ENCODE measurements at regions not wholly inside any gene's neighbourhood (a gene's known extent, or its start where the extent isn't known, plus 50 kb on each side); places are given as distances from the start of the nearest gene placed in this dataset.

DNA sequence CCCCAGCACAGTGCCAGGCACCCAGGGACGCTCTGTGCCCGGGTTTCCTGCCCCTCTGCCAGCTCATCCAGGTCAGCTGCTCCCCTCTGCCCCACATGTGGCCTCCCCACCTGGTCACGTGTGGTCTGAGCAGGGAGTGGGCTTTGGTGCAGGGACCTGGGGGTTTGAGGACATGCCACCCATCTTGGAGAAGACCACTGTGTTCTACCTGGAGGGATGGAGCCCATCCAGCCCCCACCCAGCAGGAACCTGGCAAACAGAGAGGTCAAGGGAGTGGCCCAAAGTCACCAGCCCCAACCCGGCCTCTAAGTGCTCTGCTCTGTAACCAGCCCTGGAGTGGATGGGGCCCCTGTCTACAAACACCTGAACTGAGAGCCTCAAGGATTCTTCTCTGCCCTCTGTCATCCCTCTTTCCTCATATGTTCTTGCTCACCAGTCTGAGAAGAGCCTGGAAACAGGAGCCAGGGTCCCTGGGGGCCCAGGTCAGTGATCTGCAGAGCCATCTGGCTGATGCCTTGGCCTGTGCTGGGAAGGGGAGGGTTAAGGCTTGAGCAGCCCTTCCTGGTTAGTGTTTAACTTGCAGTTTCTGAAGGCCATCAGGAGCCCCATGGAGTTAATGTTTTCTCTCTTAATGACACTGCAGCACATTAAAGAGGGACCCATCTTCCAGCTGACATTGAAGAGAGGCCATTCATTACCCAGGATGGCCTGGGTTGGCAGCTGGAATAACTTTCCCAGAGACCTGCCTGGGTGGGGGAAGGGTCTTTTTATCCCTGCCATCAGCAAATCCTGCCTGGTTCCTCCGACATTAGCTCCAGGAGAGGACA, 235.4 kb downstream of the PTPRU start:
- no peak for DNase-seq

DNA sequence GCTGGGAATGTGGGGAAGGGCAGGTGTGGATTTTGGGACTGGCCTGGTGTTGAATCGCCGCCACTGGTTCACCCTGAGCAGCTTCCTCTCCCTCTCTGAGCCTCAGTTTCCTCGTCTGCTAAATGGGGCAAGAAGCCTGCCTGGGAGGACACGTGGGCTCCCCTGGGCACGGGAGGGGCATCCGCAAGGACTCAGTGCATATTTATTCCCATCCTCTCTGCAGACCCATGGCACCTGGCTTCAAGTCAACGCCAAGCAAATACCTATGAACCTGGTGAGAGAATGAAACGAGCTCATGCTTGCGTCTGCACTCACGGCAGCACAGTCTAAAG, 234.4 kb downstream of the PTPRU start:
- DNase-seq, result no peak

- no peak for DNase-seq
Measured at GRCh38 chr1:29470087-29470787, 233.9 kb downstream of the PTPRU start.

DNA sequence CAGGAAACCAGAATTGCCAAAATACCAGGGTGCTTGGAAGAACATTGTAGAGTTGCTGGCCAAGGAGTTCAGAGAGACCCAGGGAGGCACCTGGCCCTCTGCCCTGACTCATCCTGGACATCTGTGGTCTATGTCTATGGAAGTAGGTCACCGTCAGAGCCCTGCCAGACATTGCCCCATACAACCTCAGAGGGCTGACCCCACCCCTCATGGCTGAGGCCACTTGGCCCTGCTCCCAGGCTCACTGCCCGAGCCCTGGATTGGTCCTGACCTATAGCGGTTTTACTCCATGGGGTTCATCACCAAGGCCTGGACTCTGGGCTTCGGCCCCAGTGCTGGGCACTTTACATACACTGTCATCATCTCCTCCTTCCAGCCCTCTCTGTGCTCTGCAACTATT, 233.1 kb downstream of the PTPRU start:
- DNase-seq, result no peak

- DNase-seq, result no peak
Measured at GRCh38 chr1:29467989-29468900, 231.9 kb downstream of the PTPRU start.

GRCh38 chr1:29466258-29466657, 229.9 kb downstream of the PTPRU start:
- DNase-seq, result no peak

- no peak for DNase-seq
Measured at GRCh38 chr1:29465755-29466154, 229.4 kb downstream of the PTPRU start.

DNA sequence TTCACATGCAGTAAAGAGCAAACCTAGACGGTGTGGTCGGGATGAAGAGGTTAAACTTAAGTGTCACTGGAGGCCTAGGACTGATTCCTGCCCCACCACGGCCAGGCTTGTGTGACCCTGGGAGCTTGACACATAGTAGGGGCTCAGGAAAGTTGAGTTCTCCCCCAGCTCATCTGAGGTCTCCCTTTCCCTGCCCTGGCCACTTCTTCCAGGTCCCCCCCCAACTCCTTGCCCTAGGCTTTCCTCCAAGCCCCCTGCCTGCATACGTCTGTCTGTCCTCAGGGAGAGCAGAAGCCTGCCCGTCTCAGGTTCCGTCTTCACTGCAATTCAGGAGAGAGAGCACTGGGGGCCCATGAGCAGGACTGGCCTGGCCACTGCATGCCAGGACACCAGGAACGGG, 225.8 kb downstream of the PTPRU start:
- no peak for DNase-seq

GRCh38 chr1:29461115-29461739, 224.9 kb downstream of the PTPRU start:
- DNase-seq, result no peak

DNA sequence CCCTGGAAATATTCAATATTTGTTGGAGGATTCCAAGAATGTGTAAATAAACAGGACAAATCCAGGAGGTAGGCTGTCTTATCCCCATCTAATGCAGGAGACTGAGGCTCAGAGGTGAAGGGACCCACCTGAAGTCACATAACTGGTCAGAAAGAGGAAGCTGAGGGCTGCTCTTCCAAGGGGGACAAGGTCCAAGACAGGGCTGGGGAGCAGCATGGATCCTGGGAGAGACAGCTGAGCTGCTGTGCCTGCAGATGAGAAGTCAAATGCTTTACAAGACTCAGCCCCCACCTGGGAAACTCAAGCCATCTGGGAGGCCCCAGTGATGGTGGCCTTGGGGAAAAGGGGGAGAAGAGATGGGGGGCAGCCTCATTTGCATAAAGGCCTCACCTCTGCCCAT, 224.4 kb downstream of the PTPRU start:
- no peak for DNase-seq

DNA sequence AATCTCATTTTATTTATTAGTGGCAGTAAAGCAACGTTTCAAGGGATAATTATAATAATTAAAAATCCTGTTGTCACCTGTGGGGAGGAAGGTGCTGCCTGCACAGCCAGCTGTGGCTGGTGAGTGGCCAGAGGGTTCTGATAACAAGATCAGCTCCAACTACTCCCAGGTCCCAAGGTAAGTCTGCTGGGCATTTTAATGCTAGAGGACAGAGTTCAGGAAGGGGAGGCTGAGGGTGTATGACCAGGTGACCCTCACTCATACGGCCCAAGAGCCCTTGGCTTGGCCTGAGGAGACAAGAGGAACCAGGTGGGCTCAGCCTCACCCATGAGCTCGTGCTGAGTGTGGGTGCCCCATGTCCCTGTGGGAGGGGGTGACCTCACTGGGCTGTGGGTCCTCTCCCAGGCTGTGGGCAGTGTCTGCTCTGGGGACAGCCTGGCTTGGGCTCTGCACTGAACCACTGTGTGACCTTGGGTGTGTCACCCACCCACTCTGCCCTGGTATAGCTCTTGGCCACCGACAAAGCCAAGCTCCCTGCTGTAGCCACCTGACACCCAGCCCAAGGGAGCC, 223.8 kb downstream of the PTPRU start:
- no peak for DNase-seq

GRCh38 chr1:29459620-29459945, 223.3 kb downstream of the PTPRU start:
- DNase-seq, result no peak

DNA sequence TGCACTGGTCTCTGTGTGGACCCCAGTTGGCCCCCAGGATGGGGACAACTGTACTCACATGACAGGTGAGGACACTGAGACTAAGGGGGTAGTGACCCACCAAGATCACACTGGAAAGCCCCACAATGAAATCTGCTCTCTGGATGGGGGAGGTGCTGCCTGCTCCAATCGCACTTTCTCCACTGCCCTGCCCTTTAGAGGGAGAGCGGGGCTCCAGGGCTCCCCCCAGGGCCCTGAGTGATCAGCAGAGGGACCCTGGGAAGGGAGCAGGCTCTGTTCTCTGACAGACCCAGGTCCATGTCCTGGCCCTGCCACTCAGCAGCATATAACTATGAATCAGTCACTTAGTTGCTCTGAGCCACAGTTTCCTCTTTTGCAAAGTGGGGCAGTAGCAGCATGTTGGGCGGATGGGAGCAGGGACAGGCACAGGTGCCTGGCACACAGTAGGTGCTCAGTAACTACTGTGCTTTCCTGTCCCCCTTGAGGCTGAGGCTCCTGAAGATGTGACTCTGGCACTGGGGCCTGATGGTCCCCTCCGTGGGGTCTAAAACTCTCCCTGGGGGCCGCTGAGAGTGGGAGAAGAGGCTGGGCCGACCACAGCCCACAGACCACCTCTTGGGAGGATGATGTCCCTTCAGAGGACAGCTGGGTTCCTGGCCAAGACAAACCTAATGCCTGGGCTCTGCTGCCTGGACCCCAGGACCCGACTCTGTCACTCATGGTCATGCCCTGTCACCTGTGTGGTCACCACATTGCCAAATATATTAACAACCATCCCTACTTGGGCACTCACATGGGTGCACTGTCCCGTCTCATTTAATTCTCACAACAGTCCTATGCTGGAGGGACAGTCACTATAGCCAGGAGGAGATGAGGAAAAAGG, 222.7 kb downstream of the PTPRU start:
- DNase-seq, result no peak

DNA sequence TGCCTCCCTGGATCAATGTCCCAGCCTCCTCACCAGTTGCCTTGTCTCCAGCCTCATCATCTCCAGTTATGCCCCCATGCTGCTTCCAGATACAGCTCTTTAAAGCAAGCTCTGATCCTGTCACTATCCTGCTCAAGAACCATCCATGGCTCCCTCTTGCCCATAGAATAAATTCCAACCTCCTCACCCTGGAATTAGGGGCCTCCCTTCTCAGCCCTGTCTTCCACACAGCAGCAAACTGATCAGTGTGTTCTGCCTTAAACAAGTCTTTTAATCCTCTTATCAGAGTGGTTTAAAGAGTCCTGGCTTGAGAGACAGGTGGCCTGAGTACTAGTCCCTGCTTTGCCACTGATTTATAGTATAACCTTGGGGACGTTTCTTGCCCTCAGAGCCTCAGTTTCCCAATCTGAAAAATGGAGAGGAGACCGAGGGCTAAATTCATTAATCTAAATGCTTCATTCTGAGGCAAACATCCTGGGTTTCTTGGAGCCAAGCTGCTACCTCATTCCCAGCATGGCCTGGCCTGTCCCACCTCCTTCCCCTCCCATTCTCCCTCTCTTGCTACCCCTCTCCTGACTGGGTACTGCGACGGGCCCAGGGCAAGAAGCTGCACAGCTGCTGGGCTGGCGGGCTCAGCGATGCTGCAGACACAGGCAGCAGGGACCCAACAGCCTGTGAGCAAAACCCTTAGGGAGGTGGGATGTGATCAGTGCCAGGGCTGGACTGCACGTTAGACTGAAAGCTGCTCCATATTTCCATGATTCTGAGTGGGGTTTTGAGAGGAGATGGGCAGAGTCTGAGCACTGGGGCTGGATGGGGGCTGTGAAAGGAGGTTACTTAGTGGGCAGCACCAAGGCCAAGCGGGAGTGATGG, 221.4 kb downstream of the PTPRU start:
- DNase-seq, result no peak

GRCh38 chr1:29456685-29457435, 220.5 kb downstream of the PTPRU start:
- no peak for DNase-seq

GRCh38 chr1:29455781-29456180, 219.5 kb downstream of the PTPRU start:
- DNase-seq, result no peak

GRCh38 chr1:29454616-29455380, 218.5 kb downstream of the PTPRU start:
- DNase-seq, result no peak

DNA sequence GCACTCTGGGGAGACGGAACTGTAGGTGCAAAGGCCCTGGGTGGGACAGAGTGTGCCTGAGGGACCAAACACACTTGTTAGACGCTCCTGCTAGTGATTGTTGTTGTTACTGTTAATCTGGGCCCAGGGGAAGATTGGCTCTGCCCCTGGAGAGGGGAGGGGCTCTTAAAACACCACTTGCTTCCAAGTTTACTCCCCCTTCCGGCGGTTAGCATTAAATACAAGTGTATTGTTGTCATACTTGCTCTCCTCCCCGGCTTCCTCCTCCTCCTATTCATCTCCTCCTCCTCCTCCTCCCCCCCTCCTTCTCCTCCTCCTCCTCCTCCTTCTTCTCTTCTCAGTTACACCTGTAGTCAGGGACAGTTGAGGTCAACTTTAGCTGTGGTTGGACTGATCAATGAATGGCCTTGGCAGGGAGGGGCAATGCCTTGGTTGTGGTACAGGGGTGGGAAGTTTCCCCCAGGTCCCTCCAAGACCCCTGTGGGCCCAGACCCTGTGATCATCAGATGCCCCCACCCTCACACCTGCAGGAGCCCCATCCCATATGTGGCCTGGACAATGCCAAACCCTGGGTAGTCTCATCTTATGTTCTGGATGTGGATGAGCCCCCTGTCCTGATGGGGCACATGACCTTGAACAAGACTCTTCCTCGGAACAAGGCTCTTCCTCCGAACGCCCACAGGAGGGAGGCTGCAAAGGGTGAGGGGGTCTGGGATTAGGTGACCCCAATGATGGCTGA, 217.3 kb downstream of the PTPRU start:
- no peak for DNase-seq

Measured in CD4-positive, alpha-beta T cell treated with Interleukin-21 for 1 hour (primary cell).